Ovary (tissue), 3 donors: ENCODE measurements at regions not wholly inside any gene's neighbourhood (a gene's known extent, or its start where the extent isn't known, plus 50 kb on each side); places are given as distances from the start of the nearest gene placed in this dataset.

Source experiments
- CTCF ChIP-seq, 3 donors: fragments of 450-650 bp in 2 of 3; fragments of 200-600 bp in 1 of 3; IDR thresholded peaks; one replicate each; pipeline versions ENCODE4 v1.5.1 to v1.8.0; 2016 to 2022; ENCODE audit warnings: antibody characterized with exemption in 3 of 3, mild to moderate bottlenecking in 1 of 3
- EP300 ChIP-seq: sonication (generic); formaldehyde crosslinking; IDR thresholded peaks from one replicate; pipeline ENCODE4 v1.6.1; 2017; ENCODE audit warnings: antibody characterized with exemption
- donor health status: DM: no; HTN: no; CAD: no.

GRCh38 chr12:85448548-85449139, 168.6 kb downstream of the ALX1 start:
- TF ChIP-seq CTCF (IDR thresholded peaks at IDR 0.05) (no peak), EP300 (no peak)
